ENCODE measurements at regions not wholly inside any gene's neighbourhood (a gene's known extent, or its start where the extent isn't known, plus 50 kb on each side); places are given as distances from the start of the nearest gene placed in this dataset.

GRCh38 chr6:2562721-2563451 is 187.8 kb downstream of the MYLK4 start:
- DNase-seq (ENCODE audit: low read depth), result no peak

- DNase-seq (ENCODE audit: low read depth), result no peak
Measured at GRCh38 chr6:2560917-2561698, 189.6 kb downstream of the MYLK4 start.

GRCh38 chr6:2560140-2560818 is 190.4 kb downstream of the MYLK4 start:
- DNase-seq (ENCODE audit: low read depth), result no peak

GRCh38 chr6:2558861-2559801 is 191.6 kb downstream of the MYLK4 start:
- DNase-seq (ENCODE audit: low read depth), result no peak

GRCh38 chr6:2558098-2558680 is 192.5 kb downstream of the MYLK4 start:
- no peak for DNase-seq (ENCODE audit: low read depth)

- DNase-seq (ENCODE audit: low read depth), result no peak
Measured at GRCh38 chr6:2557181-2557720, 193.5 kb downstream of the MYLK4 start.

GRCh38 chr6:2556761-2557160 is 194.0 kb downstream of the MYLK4 start:
- DNase-seq (ENCODE audit: low read depth), result no peak

- DNase-seq (ENCODE audit: low read depth), result no peak
Measured at GRCh38 chr6:2554651-2555260, 196.0 kb downstream of the MYLK4 start.

GRCh38 chr6:2552526-2553154 is 198.1 kb downstream of the MYLK4 start:
- DNase-seq (ENCODE audit: low read depth), result no peak

GRCh38 chr6:2551705-2552104 is 199.0 kb downstream of the MYLK4 start:
- DNase-seq (ENCODE audit: low read depth), result no peak

GRCh38 chr6:2550247-2550646 is 200.5 kb downstream of the MYLK4 start:
- no peak for DNase-seq (ENCODE audit: low read depth)

- DNase-seq (ENCODE audit: low read depth), result no peak
Measured at GRCh38 chr6:2549834-2550233, 200.9 kb downstream of the MYLK4 start.

- no peak for DNase-seq (ENCODE audit: low read depth)
Measured at GRCh38 chr6:2547355-2547754, 203.4 kb downstream of the MYLK4 start.

GRCh38 chr6:2546901-2547300 is 203.8 kb downstream of the MYLK4 start:
- DNase-seq (ENCODE audit: low read depth), result no peak

GRCh38 chr6:2545383-2546038 is 205.2 kb downstream of the MYLK4 start:
- no peak for DNase-seq (ENCODE audit: low read depth)

GRCh38 chr6:2543321-2543720 is 207.4 kb downstream of the MYLK4 start:
- no peak for DNase-seq (ENCODE audit: low read depth)

GRCh38 chr6:2542858-2543218 is 207.9 kb downstream of the MYLK4 start:
- peak; percentile 85 for DNase-seq (ENCODE audit: low read depth)

- DNase-seq (ENCODE audit: low read depth), result no peak
Measured at GRCh38 chr6:2542101-2542857, 208.4 kb downstream of the MYLK4 start.

GRCh38 chr6:2536451-2536850 is 214.3 kb downstream of the MYLK4 start:
- DNase-seq (ENCODE audit: low read depth), result no peak
